ENCODE measurements at regions not wholly inside any gene's neighbourhood (a gene's known extent, or its start where the extent isn't known, plus 50 kb on each side); places are given as distances from the start of the nearest gene placed in this dataset.

GRCh38 chr2:125516496-125517109, 1139.4 kb upstream of the GYPC start:
- DNase-seq = no peak

DNA sequence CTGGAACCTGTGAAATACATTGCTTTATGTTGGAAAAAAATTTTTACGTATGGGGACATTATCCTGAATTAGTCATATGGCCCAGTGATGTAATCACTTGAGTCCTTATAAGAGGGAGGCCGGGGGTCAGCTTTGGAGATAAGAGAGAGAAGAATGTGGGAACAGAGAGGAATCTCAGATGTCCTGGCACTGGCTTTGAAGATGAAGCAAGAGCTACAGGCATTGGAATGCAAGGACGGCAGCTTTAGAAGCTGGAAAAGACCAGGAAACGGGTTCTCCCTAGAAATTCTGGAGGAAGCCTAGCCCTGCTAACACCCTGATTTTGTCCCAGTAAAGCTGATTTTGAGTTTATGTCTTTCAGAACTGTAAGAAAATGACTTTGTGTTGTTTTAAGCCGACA, 1129.9 kb upstream of the GYPC start:
- DNase-seq = no peak

DNA sequence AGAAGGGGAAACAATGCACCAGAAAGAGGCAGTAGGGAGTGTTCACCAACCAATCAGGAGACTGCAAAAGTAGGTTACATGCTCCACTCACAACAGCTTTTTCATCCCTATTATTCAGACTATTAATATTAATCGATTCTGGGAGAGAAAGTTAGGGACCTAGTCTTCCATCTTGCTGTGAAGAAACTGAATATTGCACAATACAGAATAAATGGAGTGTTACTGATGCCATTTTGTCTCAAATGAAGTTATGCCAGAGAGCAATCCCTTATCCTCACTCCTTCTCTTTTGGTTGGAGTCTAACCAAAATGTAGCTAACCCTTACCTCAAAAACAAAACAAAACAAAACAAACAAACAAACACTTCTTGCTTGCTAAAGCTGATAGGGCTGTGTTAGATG, 1120.9 kb upstream of the GYPC start:
- DNase-seq = no peak

DNA sequence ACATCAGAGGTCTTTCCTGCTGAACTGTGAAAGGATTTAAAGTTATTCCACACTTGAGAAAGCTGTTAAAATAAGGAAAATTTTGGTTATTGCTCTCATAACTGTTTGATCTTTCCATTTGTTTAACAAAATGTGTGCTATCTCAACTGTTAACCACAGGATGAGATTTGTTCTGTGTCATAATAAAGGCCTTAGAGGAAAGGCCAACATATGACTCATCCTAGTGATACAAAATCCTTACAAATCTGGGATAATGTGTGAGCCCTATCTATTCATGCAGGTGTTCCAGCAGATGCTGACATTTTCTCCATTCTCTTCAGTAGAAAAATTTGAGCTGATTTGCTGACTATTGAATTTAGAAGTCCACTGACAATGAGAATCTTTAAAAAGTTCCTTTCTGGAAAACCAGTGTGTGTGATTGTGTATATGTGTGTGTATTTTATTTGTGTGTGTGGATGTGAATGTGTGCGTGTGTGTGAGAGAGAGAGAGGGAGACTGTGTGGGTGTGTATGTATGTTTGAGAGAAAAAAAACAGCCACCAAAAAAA, 1111.9 kb upstream of the GYPC start:
- DNase-seq = no peak

DNA sequence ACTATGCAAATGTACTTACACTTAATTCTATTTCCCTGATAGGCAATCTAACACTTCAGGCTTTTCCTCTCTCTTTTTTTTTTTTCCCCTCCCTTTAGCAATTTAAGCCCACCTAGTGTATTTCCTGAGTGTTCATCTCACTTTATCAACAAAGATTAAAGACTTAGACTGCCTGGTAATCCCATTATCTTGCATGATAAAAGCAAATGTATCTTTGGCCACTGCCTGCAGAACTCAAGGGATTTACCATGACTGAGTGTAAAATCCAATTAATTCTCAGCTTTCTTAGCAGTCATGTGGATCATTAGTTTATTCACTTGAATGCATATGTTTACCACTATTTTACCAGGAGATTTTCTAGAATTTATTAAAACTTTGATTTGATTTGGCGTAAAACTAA, 1102.2 kb upstream of the GYPC start:
- no peak for DNase-seq

DNA sequence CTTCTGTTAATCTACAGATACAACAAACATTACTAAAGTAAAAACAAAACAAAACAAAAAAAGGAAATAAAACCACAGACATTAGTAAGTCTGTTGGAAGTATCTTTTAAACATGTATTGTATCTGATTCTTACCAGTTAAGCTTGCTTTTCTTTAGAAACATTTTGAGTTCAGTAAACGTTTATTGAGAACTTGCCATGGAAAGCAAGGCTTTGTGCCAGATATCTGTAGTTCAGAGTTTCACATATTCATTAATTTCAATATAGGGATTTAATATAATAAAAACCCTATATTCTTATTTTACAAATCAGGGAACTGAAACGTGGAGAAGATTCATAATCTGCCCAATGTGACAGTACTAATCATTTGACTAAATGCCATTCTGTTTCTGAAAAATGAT, 1101.0 kb upstream of the GYPC start:
- no peak for DNase-seq

DNA sequence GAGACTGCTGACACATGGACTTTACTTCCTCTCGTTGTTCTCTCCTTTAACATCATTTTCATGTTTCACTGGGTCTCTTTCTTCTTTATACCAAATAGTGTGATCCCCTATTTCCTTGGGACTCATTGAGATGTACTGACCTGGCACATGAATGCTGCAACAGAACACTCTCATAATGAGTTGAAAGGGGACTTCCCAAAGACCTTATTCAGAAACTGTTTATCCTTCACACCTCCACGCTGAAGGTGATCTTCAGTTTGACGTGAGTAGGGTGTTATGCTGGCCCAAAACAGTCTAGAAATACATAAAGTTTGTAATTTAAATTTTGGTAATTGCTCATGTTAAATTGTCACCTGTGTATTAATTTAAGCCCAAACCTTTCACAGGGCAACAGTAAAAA, 1096.8 kb upstream of the GYPC start:
- DNase-seq = no peak

- DNase-seq = no peak
These were observed 1095.1 kb upstream of the GYPC start for GRCh38 chr2:125560855-125561254.

GRCh38 chr2:125561302-125561701, 1094.7 kb upstream of the GYPC start:
- no peak for DNase-seq

DNA sequence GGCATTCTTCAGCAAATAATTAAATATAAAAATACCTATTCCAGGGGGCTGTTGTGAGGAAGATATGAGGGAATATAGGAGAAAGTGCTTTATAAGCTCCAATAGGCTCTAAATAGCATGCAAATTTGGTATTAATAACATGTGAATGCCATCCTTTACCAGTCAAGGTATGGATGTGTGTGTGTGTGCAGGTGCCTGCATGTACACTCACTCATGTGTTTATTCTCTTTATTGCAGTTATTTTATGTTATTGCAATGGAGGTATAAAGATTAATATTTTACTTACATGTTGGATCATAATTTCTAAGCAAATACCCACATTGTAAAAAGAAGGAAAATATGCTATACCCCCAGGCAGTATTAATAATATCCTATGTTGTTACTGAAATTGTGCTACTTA, 1093.0 kb upstream of the GYPC start:
- no peak for DNase-seq

DNA sequence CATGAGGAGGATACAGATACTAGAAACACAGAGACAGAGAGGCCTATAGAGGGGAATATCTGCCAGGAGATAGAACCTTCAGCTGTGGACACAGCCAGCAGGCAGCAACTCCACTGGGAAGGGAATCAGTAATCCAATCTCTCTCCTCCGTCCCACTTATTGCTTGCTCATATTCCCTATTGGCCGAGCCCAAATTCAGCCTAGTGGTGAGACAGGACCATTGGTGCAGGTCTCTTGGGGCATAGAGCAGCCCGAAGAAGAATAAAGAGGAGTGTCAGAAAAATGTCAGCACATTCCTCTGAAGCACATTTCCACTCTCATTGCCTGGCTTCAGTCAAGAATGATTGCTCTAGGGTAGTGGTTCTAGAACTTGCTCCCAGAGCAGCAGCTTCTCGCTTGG, 1091.5 kb upstream of the GYPC start:
- DNase-seq = no peak

- no peak for DNase-seq
These were observed 1089.5 kb upstream of the GYPC start for GRCh38 chr2:125566422-125566821.

DNA sequence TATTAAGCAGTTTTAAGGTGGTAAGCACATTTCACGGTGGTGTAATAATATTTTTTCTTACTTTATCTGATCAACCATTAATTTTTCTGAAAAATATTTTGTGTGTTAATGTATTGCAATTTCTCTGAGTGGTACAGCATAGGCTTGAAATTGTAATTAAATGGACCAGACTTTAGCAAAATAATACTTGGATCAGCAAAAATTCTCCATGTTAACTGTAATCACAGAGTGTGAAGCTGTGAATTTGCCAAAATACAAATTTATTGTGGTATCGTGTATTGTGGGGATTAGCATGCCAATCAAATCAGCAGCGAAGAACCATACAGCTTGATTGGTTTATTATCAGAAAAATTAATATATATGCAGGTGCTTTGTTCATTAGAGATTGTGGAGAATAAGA, 1088.9 kb upstream of the GYPC start:
- no peak for DNase-seq

- DNase-seq = no peak
These were observed 1083.3 kb upstream of the GYPC start for GRCh38 chr2:125572660-125573059.

GRCh38 chr2:125573432-125573831, 1082.5 kb upstream of the GYPC start:
- DNase-seq = no peak

DNA sequence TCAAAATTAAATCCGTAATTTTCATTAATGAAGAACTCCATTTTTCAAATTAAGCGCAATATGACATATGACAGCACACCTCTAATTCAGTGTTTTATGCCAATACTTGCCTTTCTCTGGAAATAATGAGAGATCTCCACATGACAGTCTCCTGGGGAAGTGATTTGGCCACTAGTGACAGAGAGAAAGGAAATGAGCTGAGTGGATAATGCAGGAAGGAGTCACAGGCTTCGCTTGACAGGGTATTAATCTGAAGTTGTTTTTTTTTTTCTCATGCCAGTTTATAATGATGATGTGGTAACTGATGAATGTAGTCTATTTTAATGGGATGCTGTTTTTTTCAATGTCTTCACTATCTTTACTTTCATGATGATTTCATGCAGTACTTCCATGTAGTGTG, 1079.4 kb upstream of the GYPC start:
- no peak for DNase-seq

GRCh38 chr2:125581557-125581956, 1074.4 kb upstream of the GYPC start:
- DNase-seq = no peak

DNA sequence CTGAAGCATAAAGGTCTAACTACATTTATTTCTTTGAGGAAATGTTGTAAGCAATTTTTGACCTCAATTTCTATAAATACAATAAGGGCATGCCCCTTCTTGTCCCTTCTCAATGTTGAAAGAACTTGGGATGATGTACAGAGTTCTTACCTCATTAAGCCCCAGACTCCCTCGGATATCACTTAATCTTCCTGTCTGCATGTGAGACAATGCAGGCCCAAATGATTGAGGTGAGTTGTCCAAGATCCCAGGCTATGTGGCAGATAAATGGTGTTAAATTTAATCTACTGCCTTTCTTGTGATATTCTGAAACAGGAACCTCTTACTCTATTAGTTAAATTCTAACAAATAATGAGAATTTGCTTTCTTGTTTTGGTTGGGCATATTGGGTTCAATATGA, 1073.4 kb upstream of the GYPC start:
- no peak for DNase-seq

DNA sequence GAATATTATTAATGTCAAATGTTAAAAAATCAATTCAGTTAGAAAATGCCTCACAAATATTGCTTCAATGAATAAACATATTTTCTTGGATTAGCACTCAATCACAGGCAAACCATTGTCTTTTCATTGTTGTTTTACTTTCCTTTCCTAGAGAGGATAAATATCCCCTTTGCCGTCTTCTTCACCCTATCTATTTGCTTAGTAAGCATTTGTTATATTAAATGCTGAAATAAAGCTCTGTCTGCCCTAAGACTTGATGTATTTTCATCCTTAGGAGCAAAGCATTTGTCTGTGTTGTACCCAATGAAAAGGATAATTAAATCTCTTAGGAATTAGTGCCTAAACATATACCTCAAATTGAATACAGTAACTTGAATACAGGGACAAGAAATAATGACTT, 1071.2 kb upstream of the GYPC start:
- no peak for DNase-seq

GRCh38 chr2:125588780-125589179, 1067.2 kb upstream of the GYPC start:
- DNase-seq = no peak

- DNase-seq = no peak
These were observed 1064.0 kb upstream of the GYPC start for GRCh38 chr2:125591954-125592353.

DNA sequence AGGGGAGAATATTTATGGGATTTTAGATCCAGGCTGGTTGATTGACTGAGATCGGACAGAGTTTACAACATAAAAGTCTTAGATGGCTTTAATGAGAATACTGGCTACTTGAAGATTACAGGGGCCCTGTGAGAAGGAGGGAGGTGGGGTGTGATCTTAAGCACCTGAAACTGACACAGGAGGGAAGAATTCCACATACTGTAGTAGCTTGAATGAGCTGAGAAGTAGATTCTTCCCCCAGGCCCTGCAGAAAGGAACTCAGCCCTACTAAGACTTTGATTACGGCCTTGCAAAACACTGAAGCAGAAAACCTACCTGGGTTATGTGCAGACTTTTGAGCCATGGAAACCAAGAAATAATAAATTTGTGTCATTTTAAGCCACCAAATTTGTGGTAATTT, 1062.9 kb upstream of the GYPC start:
- DNase-seq = no peak

DNA sequence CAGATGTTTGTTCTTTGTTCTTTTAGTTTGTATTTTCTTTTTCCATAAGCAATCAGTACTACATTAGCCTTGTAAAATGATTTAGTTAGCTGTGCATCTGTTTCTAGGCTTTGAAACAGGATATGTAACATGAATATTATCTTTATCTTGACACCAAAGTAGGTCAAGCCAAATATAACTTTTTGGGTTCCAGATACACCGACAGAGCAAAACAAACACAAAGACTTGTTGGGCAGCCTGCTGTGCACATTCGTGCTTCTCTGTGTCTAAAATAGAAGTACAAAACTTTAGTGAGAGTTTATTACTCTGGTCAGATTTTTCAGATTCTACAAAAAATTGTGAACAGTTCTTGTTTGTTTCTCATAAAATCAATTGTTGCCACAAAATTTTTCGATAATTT, 1059.3 kb upstream of the GYPC start:
- DNase-seq = no peak

GRCh38 chr2:125615438-125615837, 1040.5 kb upstream of the GYPC start:
- DNase-seq = no peak

DNA sequence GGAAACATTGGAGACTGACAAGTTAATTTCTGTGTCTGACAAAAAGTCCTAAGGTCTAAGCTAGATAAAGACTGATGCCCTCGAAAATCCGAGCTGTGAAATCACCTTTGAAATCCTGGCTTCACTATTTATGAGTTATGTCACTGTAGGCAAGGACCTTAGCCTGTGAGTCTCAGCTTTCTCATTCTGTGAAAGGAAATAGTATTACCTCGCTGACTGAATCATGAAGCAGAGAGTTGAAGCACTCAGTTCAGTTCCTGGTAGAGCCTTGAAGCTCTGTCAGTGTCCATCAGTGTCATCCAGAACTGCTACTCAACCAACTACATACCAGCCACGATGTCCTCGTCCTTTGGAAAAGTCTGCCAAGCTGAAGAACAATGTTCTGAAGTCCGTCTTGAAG, 1025.6 kb upstream of the GYPC start:
- DNase-seq = no peak

GRCh38 chr2:125634662-125635061, 1021.3 kb upstream of the GYPC start:
- DNase-seq = no peak
